HCT116 (cell line): ENCODE measurements at regions not wholly inside any gene's neighbourhood (a gene's known extent, or its start where the extent isn't known, plus 50 kb on each side); places are given as distances from the start of the nearest gene placed in this dataset.

Experiments
- ATAC-seq: fragments of 200-7000 bp; cut with Tn5 transposase; 2 replicates; pipeline ENCODE4 v1.9.1; 2020; ENCODE audit warnings: mild to moderate bottlenecking, moderate library complexity
- BruUV-seq: library from RNA; stranded (reverse); fragments of 400-500 nt; replicated peaks from 2 replicates; lab custom pipeline; 2021; lab: Mats Ljungman, UMichigan
- CTCF ChIA-PET: fragments of 300-600 bp; sonication (Branson Sonifier 250); formaldehyde crosslinking; loops from one replicate; lab custom pipeline; 2021; ENCODE audit warnings: antibody characterized with exemption; lab: Charles Lee
- POLR2A ChIA-PET: fragments of 300-600, 350-600 bp; sonication (Branson Sonifier 250); formaldehyde crosslinking; loops from one replicate; lab custom pipeline; 2021; ENCODE audit warnings: antibody characterized with exemption; lab: Charles Lee
- RAD21 ChIA-PET, 2 experiments: fragments of 300-600 bp; sonication (Branson Sonifier 250); formaldehyde crosslinking; loops; one replicate each; lab custom pipeline; 2023; ENCODE audit warnings: low total read pairs in 2 of 2; ENCODE audit not compliant: uncharacterized antibody in 2 of 2, unreplicated experiment in 2 of 2, low non-redundant PET in 1 of 2; lab: Charles Lee
- DNase-seq: peaks from one replicate; pipeline ENCODE4 v3.0.0-alpha.2; 2010; ENCODE audit warnings: low read depth, low spot score
- H2AFZ ChIP-seq: fragments of 200-600 bp; shearing (Covaris generic), sonication (generic); 2 replicates; pipeline ENCODE4 v1.6.1; 2017; ENCODE audit warnings: low read depth, mixed run types, mixed read lengths, antibody characterized with exemption, low read length; ENCODE audit not compliant: poor library complexity, severe bottlenecking
- H3K27ac ChIP-seq: 2 replicates; pipeline ENCODE4 v1.5.1; 2012; ENCODE audit warnings: low read depth, low read length
- H3K27me3 ChIP-seq: fragments of 200-600 bp; sonication (generic); 2 replicates; pipeline ENCODE4 v1.6.1; 2016; ENCODE audit warnings: mixed run types, low read length, mixed read lengths; ENCODE audit not compliant: insufficient read depth
- H3K36me3 ChIP-seq, 2 experiments: fragments of 200-500 bp in 1 of 2; fragments of 200-600 bp in 1 of 2; sonication (Bioruptor generic) in 1 of 2; sonication (generic) in 1 of 2; 2 replicates each; pipeline versions ENCODE4 v1.5.1 to v1.6.1; 2014 to 2016; ENCODE audit warnings: low read length in 2 of 2, inconsistent platforms in 1 of 2, mixed read lengths in 1 of 2, mixed run types in 1 of 2; ENCODE audit not compliant: insufficient read depth in 2 of 2, control insufficient read depth in 1 of 2
- H3K4me1 ChIP-seq, 2 experiments: fragments of 200-600 bp in 1 of 2; sonication (generic) in 1 of 2; 2 replicates each; pipeline versions ENCODE4 v1.5.1 to v1.6.1; 2012 to 2017; ENCODE audit warnings: low read length in 2 of 2, inconsistent platforms in 1 of 2, mild to moderate bottlenecking in 1 of 2, mixed read lengths in 1 of 2, mixed run types in 1 of 2, moderate library complexity in 1 of 2; ENCODE audit not compliant: insufficient read depth in 2 of 2, control insufficient read depth in 1 of 2
- H3K4me2 ChIP-seq: fragments of 200-600 bp; sonication (generic); 2 replicates; pipeline ENCODE4 v1.6.1; 2017; ENCODE audit warnings: mixed run types, low read length, mixed read lengths
- H3K4me3 ChIP-seq, 2 experiments: fragments of 200-600 bp in 1 of 2; sonication (generic) in 1 of 2; replicated peaks in 1 of 2; 2 replicates each; pipeline ENCODE4 v1.5.1; 2011 to 2016; ENCODE audit warnings: low read length in 2 of 2, control low read depth in 1 of 2, low read depth in 1 of 2, mild to moderate bottlenecking in 1 of 2, mixed read lengths in 1 of 2, mixed run types in 1 of 2
- H3K79me2 ChIP-seq: fragments of 200-600 bp; sonication (generic); 2 replicates; pipeline ENCODE4 v1.6.1; 2017; ENCODE audit warnings: mild to moderate bottlenecking, mixed run types, low read length, moderate library complexity, mixed read lengths; ENCODE audit not compliant: insufficient read depth
- H3K9ac ChIP-seq: fragments of 200-600 bp; sonication (generic); 2 replicates; pipeline ENCODE4 v1.6.1; 2016; ENCODE audit warnings: low read length, mixed read lengths
- H3K9me2 ChIP-seq: fragments of 200-600 bp; sonication (generic), shearing (Covaris generic); 2 replicates; pipeline ENCODE4 v1.6.1; 2017; ENCODE audit warnings: mixed run types, mild to moderate bottlenecking, moderate library complexity; ENCODE audit not compliant: insufficient read depth
- H3K9me3 ChIP-seq, 2 experiments: fragments of 200-500 bp in 1 of 2; fragments of 200-600 bp in 1 of 2; sonication (Bioruptor generic) in 1 of 2; sonication (generic) in 1 of 2; 2 replicates each; pipeline ENCODE4 v1.6.1; 2014 to 2017; ENCODE audit warnings: low read length in 2 of 2, mixed read lengths in 2 of 2, inconsistent platforms in 1 of 2, low read depth in 1 of 2, mild to moderate bottlenecking in 1 of 2, mixed run types in 1 of 2, moderate library complexity in 1 of 2; ENCODE audit not compliant: control insufficient read depth in 1 of 2, insufficient read depth in 1 of 2
- H4K20me1 ChIP-seq: fragments of 200-600 bp; sonication (generic), shearing (Covaris generic); 2 replicates; pipeline ENCODE4 v1.6.1; 2017; ENCODE audit warnings: mixed run types, mild to moderate bottlenecking, moderate library complexity; ENCODE audit not compliant: insufficient read depth
- CBX3 ChIP-seq: IDR thresholded peaks from 2 replicates; pipeline ENCODE4 v1.6.1; 2012; ENCODE audit warnings: low read depth
- EGR1 ChIP-seq: IDR thresholded peaks from 2 replicates; pipeline ENCODE4 v1.6.1; 2012; ENCODE audit warnings: low read depth
- EZH2phosphoT487 ChIP-seq: fragments of 200-600 bp; IDR thresholded peaks from 2 replicates; pipeline ENCODE4 v1.6.1; 2018; ENCODE audit warnings: antibody characterized with exemption, borderline replicate concordance
- SIN3A ChIP-seq: IDR thresholded peaks from 2 replicates; pipeline ENCODE4 v1.6.1; 2012; ENCODE audit warnings: low read depth
- SRF ChIP-seq: IDR thresholded peaks from 2 replicates; pipeline ENCODE4 v1.6.1; 2012; ENCODE audit warnings: low read depth
- TCF7L2 ChIP-seq: IDR thresholded peaks from 2 replicates; pipeline ENCODE4 v1.7.0; 2011; ENCODE audit warnings: borderline replicate concordance, inconsistent platforms; ENCODE audit not compliant: insufficient read depth, insufficient read length; ENCODE audit errors: extremely low read depth
- YY1 ChIP-seq: IDR thresholded peaks from 2 replicates; pipeline ENCODE4 v1.6.1; 2011; ENCODE audit warnings: low read length, low read depth, moderate library complexity, mild to moderate bottlenecking; ENCODE audit not compliant: insufficient replicate concordance; ENCODE audit errors: extremely low read depth
- ZNF274 ChIP-seq: fragments of 200-500 bp; sonication (Bioruptor generic); IDR thresholded peaks from 2 replicates; pipeline ENCODE4 v1.6.1; 2014; ENCODE audit warnings: mild to moderate bottlenecking, low read depth, low read length, inconsistent platforms
- intact Hi-C: fragments of 100-400 bp; cut with micrococcal nuclease; formaldehyde crosslinking; loops from 2 replicates; pipeline ENCODE4 v1.10.0; 2022
- TF ChIP-seq, protein P1 (sequence below): IDR thresholded peaks from 2 replicates; pipeline ENCODE4 v1.6.1; 2011; ENCODE audit warnings: mild to moderate bottlenecking, low read length, moderate library complexity; ENCODE audit not compliant: insufficient replicate concordance; ENCODE audit errors: extremely low read depth

DNA sequence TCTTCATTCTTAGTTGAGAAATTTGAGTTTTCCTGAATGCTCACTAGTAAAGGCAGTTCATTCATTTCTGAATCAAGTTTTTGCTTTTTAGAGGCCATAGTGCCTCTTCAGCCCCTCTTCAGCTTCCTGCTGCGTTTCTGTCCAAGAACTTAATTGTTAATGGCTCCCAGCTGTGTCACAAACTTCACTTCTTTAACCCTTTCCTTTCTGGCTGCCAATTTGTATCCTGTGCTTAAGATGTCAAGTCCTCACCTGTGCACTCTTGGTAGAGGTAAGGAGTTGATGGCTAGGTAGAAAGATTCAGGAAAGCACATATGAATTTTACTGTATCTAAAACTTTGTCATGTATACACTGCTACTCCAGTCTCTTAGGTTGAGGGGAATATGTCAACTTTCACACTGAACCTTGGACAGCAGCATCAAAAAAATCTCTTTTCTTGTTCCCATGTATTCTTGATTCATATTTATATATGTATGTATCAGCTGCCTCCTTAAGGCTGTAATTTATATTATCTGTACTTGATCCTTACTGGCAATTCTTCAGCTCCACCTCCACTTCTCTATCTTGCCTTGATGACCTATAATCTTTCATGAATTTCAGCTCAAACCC, 612.8 kb downstream of the LMO4 start:
- intact Hi-C loops = no loop called here
- BruUV-seq = no TSS peak
- no peaks in the 10 kb centered on the region for H3K79me2 ChIP-seq
- H3K4me2 ChIP-seq = no peak overlapping the region
- ATAC-seq (no peak), DNase-seq (no peak)
- no peak overlapping the region for H2AFZ ChIP-seq
- RAD21 ChIA-PET = no interaction called here
- H3K27ac ChIP-seq = no peak overlapping the region
- no peaks in the 10 kb centered on the region for H3K27me3 ChIP-seq
- H4K20me1 ChIP-seq = no peaks in the 10 kb centered on the region
- H3K36me3 ChIP-seq = no peaks in the 10 kb centered on the region
- no peaks in the 10 kb centered on the region for H3K4me1 ChIP-seq
- CTCF ChIA-PET = interaction anchor here (2.5 kb wide), 1 partner anchor 12 kb away, joined by 6 read pairs; no protein-coding TSS in a partner anchor
- POLR2A ChIA-PET = no interaction called here
- H3K9ac ChIP-seq = no peak overlapping the region
- H3K9me3 ChIP-seq = no peaks in the 10 kb centered on the region
- no peak overlapping the region for H3K4me3 ChIP-seq
- TF ChIP-seq, protein P1, sequence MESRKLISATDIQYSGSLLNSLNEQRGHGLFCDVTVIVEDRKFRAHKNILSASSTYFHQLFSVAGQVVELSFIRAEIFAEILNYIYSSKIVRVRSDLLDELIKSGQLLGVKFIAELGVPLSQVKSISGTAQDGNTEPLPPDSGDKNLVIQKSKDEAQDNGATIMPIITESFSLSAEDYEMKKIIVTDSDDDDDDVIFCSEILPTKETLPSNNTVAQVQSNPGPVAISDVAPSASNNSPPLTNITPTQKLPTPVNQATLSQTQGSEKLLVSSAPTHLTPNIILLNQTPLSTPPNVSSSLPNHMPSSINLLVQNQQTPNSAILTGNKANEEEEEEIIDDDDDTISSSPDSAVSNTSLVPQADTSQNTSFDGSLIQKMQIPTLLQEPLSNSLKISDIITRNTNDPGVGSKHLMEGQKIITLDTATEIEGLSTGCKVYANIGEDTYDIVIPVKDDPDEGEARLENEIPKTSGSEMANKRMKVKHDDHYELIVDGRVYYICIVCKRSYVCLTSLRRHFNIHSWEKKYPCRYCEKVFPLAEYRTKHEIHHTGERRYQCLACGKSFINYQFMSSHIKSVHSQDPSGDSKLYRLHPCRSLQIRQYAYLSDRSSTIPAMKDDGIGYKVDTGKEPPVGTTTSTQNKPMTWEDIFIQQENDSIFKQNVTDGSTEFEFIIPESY = no peak
- no peak for TF ChIP-seq SRF
- no peak for TF ChIP-seq YY1
- no peak for TF ChIP-seq CBX3
- TF ChIP-seq SIN3A = no peak
- no peak for TF ChIP-seq ZNF274
- TF ChIP-seq EGR1 = no peak
- no peak for TF ChIP-seq EZH2phosphoT487
- no peak for TF ChIP-seq TCF7L2
- H3K9me2 ChIP-seq = no peaks in the 10 kb centered on the region
